ENCODE measurements at regions not wholly inside any gene's neighbourhood (a gene's known extent, or its start where the extent isn't known, plus 50 kb on each side); places are given as distances from the start of the nearest gene placed in this dataset.

DNA sequence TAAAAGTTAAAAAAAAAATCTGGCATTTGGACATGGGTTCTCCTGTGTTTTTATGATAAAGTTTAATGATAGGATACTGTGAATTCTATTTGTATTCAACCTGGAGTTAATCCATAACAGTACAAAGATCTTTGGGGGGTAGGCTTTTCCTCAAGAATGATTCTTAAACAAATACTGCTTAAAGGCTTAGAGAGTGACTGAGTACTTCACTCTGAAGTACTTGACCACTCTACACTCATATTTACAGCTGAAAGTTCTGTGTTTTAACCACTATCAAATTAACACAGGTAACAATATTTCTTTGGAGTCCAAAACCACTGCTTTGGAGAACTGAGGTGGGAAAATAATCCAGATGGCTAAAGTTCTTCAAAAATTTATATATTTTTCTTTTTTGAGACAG is 74.2 kb upstream of the TMEM168 start:
- Mint-ChIP-seq H3K9me3 (peaks cover 7 to 17% of the 10 kb centered on the region in 2 experiments; a peak in 4 of 5 replicates), H3K27me3 (ENCODE audit: low read depth) (no peaks in the 10 kb centered on the region), H3K27ac (no peak overlapping the region), H3K36me3 (ENCODE audit: insufficient read depth in 1 of 3, low read depth in 3 of 3) (peaks cover 3 to 29% (median 5%) of the 10 kb centered on the region in 3 experiments), H3K4me1 (peaks cover 3 to 8% of the 10 kb centered on the region in 2 experiments), H3K4me3 (no peak overlapping the region)
- H4K8ac ChIP-seq (replicated peaks; ENCODE audit: insufficient read length, low read depth, low read length), result no peak overlapping the region
- H4K20me1 ChIP-seq (ENCODE audit: control insufficient read depth, insufficient read depth, insufficient read length), result no peaks in the 10 kb centered on the region
- DNase-seq, result no peak
- no peak overlapping the region for H2BK5ac ChIP-seq (ENCODE audit: insufficient read length, low read length)
- H3K18ac ChIP-seq (ENCODE audit: insufficient read length, low read depth, low read length), result no peak overlapping the region
- no peak overlapping the region for H3K4ac ChIP-seq (ENCODE audit: low read depth, low read length)
- no peak overlapping the region for H3K56ac ChIP-seq (ENCODE audit: insufficient read length, low read depth, low read length)
- H3K9ac ChIP-seq (ENCODE audit: extremely low read depth, insufficient read length, low read length), result no peak overlapping the region
- no peak overlapping the region for H2BK12ac ChIP-seq (ENCODE audit: insufficient read length, low read depth, low read length)
- no peak overlapping the region for H3T11ph ChIP-seq (ENCODE audit: low read length)
- H4K91ac ChIP-seq (ENCODE audit: insufficient read length, low read depth, low read length), result no peak overlapping the region
- H3K27me3 ChIP-seq (ENCODE audit: insufficient read depth, low read length), result no peaks in the 10 kb centered on the region
- no peaks in the 10 kb centered on the region for H3K79me2 ChIP-seq (ENCODE audit: insufficient read depth, low read length)
- H3K79me1 ChIP-seq (ENCODE audit: insufficient read depth, low read depth, low read length, poor library complexity, severe bottlenecking), result no peaks in the 10 kb centered on the region
- H3K9me3 ChIP-seq (ENCODE audit: control insufficient read depth, low read depth, low read length), result no peaks in the 10 kb centered on the region
- no peak overlapping the region for H2AFZ ChIP-seq (ENCODE audit: low read length)
- no peaks in the 10 kb centered on the region for H3K4me1 ChIP-seq (ENCODE audit: insufficient read depth, low read length)
- H2AK5ac ChIP-seq (ENCODE audit: insufficient read length, low read length), result no peak overlapping the region
- H3K27ac ChIP-seq (ENCODE audit: insufficient read length, low read depth, low read length), result no peak overlapping the region
- H3K23ac ChIP-seq (ENCODE audit: insufficient read length, low read depth, low read length), result no peak overlapping the region
- H3K14ac ChIP-seq (ENCODE audit: insufficient read depth, low read length), result no peak overlapping the region
- H2BK15ac ChIP-seq (ENCODE audit: low read depth, low read length), result no peak overlapping the region
- no peaks in the 10 kb centered on the region for H3K23me2 ChIP-seq (ENCODE audit: insufficient read length, low read depth, low read length, poor library complexity, severe bottlenecking)
- no peak overlapping the region for H2BK120ac ChIP-seq (ENCODE audit: low read depth, low read length, poor library complexity, severe bottlenecking)
- no peak overlapping the region for H4K5ac ChIP-seq (ENCODE audit: insufficient read length, low read depth, low read length)
- H2BK20ac ChIP-seq (ENCODE audit: low read depth, low read length, poor library complexity, severe bottlenecking), result no peak overlapping the region
- no peak for TF ChIP-seq CTCF (conservative IDR thresholded peaks at IDR 0.05)
- no peak overlapping the region for H3K4me2 ChIP-seq (ENCODE audit: insufficient read depth, insufficient read length, low read length)
